ENCODE measurements at regions not wholly inside any gene's neighbourhood (a gene's known extent, or its start where the extent isn't known, plus 50 kb on each side); places are given as distances from the start of the nearest gene placed in this dataset.

DNA sequence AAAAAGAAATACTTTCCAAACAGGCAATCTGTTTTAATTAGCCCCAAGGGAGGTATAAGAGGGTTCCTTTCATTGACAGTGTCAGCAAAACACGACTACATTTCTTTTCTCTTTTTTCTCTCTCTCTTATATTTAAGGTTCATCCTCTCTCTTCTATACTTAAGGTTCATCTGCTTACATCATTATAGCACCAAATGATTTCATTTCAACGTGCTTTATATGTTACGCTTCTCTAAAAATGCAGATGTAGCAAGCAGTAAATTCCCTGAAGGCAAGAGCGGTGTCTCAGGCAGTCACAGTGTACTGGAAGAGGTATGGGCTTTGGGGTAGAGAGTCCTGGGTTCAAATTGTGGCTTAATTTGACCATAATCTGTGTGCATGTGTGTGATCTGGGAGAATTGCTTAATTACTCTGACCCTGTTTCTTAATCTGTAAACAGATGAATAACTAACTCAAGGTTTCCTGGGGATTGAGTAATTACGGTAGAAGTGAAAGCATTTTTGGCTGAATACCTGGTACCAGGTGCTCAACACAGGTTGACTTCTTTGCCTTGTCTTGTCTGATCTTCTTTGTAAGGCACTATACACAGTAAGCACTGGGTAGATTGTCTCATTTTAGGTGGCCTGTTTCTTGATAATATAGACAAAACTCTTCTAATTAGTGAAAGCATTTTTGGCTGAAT, 180.8 kb downstream of the SPRY1 start:
- TF ChIP-seq SUZ12 (IDR thresholded peaks at IDR 0.05; ENCODE audit: extremely low read depth, insufficient read depth, insufficient read length) (no peak), ZNF274 (IDR thresholded peaks at IDR 0.05; ENCODE audit: low read depth, low read length) (no peak), YY1 (IDR thresholded peaks at IDR 0.05; ENCODE audit: insufficient read depth, insufficient read length) (no peak)

All from NT2/D1 (cell line).